VCaP (cell line): ENCODE measurements at regions not wholly inside any gene's neighbourhood (a gene's known extent, or its start where the extent isn't known, plus 50 kb on each side); places are given as distances from the start of the nearest gene placed in this dataset.

Experiments used
- H3K27ac ChIP-seq: fragments of 450-650 bp; 2 replicates; pipeline ENCODE4 v1.5.1; 2017
- TF ChIP-seq, protein P1 (sequence below): fragments of 450-650 bp; conservative IDR thresholded peaks from 2 replicates; pipeline ENCODE4 v1.5.1; 2017; ENCODE audit warnings: mild to moderate bottlenecking, moderate library complexity

- no peak overlapping the region for H3K27ac ChIP-seq
- TF ChIP-seq, protein P1, sequence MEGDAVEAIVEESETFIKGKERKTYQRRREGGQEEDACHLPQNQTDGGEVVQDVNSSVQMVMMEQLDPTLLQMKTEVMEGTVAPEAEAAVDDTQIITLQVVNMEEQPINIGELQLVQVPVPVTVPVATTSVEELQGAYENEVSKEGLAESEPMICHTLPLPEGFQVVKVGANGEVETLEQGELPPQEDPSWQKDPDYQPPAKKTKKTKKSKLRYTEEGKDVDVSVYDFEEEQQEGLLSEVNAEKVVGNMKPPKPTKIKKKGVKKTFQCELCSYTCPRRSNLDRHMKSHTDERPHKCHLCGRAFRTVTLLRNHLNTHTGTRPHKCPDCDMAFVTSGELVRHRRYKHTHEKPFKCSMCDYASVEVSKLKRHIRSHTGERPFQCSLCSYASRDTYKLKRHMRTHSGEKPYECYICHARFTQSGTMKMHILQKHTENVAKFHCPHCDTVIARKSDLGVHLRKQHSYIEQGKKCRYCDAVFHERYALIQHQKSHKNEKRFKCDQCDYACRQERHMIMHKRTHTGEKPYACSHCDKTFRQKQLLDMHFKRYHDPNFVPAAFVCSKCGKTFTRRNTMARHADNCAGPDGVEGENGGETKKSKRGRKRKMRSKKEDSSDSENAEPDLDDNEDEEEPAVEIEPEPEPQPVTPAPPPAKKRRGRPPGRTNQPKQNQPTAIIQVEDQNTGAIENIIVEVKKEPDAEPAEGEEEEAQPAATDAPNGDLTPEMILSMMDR = no peak
These were observed 425.8 kb upstream of the B3GAT1 start for GRCh38 chr11:134837887-134838232.

- TF ChIP-seq, protein P1 = no peak
- H3K27ac ChIP-seq = no peak overlapping the region
These were observed 425.3 kb upstream of the B3GAT1 start for GRCh38 chr11:134837166-134837886.

DNA sequence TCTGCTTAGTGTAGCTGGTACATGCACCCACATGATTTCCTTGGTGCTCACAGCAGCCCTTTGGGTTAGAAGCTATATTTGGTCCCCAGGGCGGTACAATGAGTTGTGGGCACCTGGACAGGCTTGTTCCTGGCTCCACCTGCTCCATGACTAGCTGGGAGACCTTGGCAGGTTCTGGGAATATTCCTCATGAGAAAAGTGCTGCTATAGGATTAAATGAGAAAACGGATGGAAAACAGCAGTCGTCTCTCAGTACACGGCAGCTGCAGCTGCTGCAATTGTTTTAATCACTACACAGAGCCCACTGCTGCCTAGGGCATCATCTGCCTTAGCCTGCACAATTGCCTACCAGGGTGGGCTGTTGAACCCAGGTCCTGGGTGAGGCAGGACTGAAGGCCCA is 424.5 kb upstream of the B3GAT1 start:
- TF ChIP-seq, protein P1 = no peak
- H3K27ac ChIP-seq = no peak overlapping the region

DNA sequence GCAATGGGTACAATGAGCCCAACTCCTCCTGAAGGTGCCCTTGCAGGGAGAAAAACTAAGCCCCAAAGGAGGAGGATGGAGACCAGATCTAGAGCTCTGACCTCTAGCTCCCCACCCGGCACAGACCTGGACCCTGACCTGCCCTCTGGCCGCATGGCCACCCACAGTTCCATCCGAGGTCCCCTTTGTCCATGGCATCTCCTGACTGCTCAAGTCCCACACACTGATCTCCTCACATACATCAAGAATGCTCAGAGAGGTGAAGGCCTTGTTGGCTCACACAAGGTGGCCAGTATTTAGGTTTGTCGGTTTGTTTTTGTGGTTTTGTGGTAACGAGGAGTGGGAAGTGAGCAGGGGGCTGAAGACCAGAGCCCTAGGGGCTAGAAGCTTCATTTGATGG is 423.5 kb upstream of the B3GAT1 start:
- TF ChIP-seq, protein P1 = no peak
- H3K27ac ChIP-seq = no peak overlapping the region

- no peak overlapping the region for H3K27ac ChIP-seq
- TF ChIP-seq, protein P1 = no peak
These were observed 418.3 kb upstream of the B3GAT1 start for GRCh38 chr11:134830312-134830711.

DNA sequence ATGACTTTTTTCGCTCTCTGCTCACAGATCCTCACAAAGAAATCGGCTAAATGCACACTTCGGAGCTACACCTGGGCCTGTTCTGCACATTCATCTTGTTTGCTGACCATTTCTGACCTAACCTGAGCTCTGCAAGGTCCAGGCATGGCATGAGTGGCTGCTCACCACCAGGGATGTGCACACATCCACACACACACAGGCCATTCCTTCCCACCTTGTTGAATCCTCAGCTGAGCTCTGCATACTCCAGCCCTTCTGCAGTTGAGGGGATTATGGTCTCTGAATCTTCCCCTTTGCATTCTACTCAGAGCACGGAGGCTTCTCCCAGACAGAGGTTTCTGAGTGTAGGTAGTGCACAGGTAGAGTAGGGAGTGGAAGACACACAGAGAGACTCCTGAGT is 411.9 kb upstream of the B3GAT1 start:
- TF ChIP-seq, protein P1 = no peak
- H3K27ac ChIP-seq = no peak overlapping the region

- no peak overlapping the region for H3K27ac ChIP-seq
- TF ChIP-seq, protein P1 = no peak
These were observed 410.9 kb upstream of the B3GAT1 start for GRCh38 chr11:134822897-134823296.
